ENCODE measurements at regions not wholly inside any gene's neighbourhood (a gene's known extent, or its start where the extent isn't known, plus 50 kb on each side); places are given as distances from the start of the nearest gene placed in this dataset.
"Not testable (repeated sequence)": the region's sequence is repeated elsewhere in the genome, so short reads cannot be mapped to it uniquely, and the experiment has no call there.

DNA sequence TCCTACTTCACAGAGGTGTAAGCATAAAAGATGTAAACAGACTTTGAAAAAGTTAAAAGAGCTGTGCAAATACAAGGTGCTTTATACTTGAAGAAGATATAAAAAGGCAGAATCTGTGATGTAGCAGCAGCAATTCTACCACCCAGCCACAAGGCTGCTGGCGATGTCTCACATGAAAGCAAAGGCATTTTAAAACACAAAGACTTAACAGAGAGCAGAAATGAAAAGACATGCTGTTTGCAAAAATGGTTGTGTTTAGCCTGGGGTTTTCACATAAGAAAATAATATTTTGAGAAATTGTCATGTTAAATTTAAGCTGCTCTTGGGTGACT lies 85.5 kb upstream of the ZNF800 start:
- peaks cover 2% of the 10 kb centered on the region for H3K4me1 Mint-ChIP-seq
- ATAC-seq (no peak), DNase-seq (no peak)
- peaks cover 55% of the 10 kb centered on the region for H3K27me3 Mint-ChIP-seq
- H3K4me3 Mint-ChIP-seq = no peak overlapping the region
- peaks cover 4% of the 10 kb centered on the region for H3K36me3 Mint-ChIP-seq (ENCODE audit: low read depth)
- no peaks in the 10 kb centered on the region for H3K9me3 ChIP-seq (ENCODE audit: control insufficient read depth, low read length, poor library complexity, severe bottlenecking)
- H3K27ac Mint-ChIP-seq = no peak overlapping the region

DNA sequence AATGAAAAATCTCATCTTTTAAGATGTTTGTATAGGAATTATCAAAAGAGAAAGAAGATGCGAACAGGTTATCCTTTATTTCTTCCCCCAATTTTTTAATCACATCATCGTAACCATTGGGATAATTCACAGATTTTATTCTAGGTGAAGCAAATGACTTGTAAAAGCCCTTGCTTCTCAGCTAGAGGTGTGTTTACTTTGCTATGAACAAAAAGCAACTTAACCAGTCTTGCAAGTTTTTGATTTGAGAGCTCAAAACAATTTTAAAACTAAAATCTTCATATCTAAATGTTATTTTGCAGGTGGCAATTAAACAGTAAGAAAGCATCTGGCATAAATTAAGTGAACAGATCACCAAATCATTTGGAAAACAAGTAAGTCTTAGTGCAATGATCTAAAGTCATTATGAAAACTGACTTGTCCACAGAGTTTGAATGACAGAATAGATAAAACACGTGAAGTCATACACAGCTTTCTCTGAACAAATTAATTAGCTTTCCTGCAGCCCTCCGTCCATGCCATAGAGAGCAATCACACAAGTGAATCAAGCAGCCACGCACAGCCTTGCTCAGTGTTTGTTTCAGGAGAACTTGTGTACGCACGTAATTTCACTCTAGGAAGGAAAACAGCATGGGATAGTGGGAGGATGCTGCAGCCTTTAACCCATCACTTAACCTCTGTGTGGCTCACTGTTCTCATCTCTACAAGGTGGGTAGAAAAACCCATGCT lies 85.0 kb upstream of the ZNF800 start:
- Mint-ChIP-seq H3K27ac (no peak overlapping the region), H3K36me3 (ENCODE audit: low read depth) (peaks cover 4% of the 10 kb centered on the region), H3K27me3 (peaks cover 58% of the 10 kb centered on the region), H3K4me1 (peaks cover 2% of the 10 kb centered on the region), H3K4me3 (no peak overlapping the region)
- no peaks in the 10 kb centered on the region for H3K9me3 ChIP-seq (ENCODE audit: control insufficient read depth, low read length, poor library complexity, severe bottlenecking)
- no peak for ATAC-seq
- DNase-seq = no peak

DNA sequence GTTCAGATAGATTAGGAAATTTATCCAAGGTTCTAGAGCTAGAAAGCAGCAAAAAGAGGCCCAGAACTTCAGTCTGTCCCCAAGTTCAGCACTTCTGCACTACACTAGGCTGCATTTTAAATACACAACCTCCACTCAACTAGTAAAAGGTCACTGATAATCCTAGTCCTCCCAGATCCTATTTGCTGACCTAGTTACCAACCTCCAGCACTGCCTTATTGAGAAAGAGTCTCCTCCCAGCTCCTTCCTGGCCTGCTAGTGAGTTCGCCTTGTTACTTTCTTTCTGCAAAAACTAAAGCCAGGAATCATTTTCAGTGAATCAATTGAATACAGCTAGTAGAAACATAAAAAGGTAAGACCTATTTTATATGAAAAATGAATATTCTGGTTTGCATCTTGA lies 84.1 kb upstream of the ZNF800 start:
- no peak overlapping the region for H3K4me3 Mint-ChIP-seq
- peaks cover 4% of the 10 kb centered on the region for H3K36me3 Mint-ChIP-seq (ENCODE audit: low read depth)
- H3K9me3 ChIP-seq (ENCODE audit: control insufficient read depth, low read length, poor library complexity, severe bottlenecking) = no peaks in the 10 kb centered on the region
- H3K27ac Mint-ChIP-seq = no peak overlapping the region
- peaks cover 2% of the 10 kb centered on the region for H3K4me1 Mint-ChIP-seq
- DNase-seq (no peak), ATAC-seq (no peak)
- peaks cover 53% of the 10 kb centered on the region for H3K27me3 Mint-ChIP-seq

DNA sequence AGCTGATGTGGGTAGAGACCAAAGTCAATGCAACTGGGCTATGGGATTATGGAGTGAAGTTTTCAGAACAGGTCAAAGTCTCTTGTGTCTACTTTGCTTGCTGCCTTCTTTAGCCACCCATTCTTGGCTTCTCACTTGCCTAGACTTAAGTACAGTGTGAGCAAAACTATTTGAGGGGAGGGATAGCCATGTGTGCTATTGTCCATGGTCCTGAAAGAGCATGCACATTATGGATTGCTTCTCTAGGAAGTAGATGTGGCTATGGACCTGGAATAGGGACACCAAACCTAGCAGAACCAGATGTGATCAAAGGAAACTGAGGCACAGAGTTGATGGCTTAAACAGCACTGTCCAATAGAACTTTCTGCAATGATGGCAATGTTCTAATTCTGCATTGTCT lies 81.9 kb upstream of the ZNF800 start:
- Mint-ChIP-seq H3K27ac (no peak overlapping the region), H3K27me3 (peaks cover 67% of the 10 kb centered on the region), H3K36me3 (ENCODE audit: low read depth) (peaks cover 8% of the 10 kb centered on the region), H3K4me1 (peaks cover 2% of the 10 kb centered on the region), H3K4me3 (no peak overlapping the region)
- ATAC-seq (no peak), DNase-seq (no peak)
- no peaks in the 10 kb centered on the region for H3K9me3 ChIP-seq (ENCODE audit: control insufficient read depth, low read length, poor library complexity, severe bottlenecking)

DNA sequence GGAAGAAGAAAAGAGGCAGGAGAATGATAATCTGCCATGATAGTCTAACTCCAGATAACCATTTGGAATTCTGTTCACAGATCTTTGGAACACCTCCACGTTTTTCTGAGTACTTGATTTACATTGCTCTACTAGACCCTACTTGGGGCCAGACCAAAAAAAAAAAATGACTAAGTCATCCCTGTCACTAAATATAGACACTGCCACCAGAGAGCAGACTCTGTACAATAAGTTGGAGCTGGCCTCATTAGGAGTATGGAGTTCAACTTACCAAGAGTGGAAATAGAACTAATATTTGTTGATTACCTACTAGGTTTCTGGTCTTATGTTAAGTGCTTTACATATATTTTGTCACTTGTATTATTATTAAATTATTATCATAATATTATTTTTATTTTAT lies 80.9 kb upstream of the ZNF800 start:
- Mint-ChIP-seq H3K27ac (no peak overlapping the region), H3K27me3 (peaks cover 60% of the 10 kb centered on the region), H3K4me1 (peaks cover 2% of the 10 kb centered on the region), H3K36me3 (ENCODE audit: low read depth) (peaks cover 5% of the 10 kb centered on the region), H3K4me3 (no peak overlapping the region)
- no peaks in the 10 kb centered on the region for H3K9me3 ChIP-seq (ENCODE audit: control insufficient read depth, low read length, poor library complexity, severe bottlenecking)
- ATAC-seq = no peak
- DNase-seq = no peak

DNA sequence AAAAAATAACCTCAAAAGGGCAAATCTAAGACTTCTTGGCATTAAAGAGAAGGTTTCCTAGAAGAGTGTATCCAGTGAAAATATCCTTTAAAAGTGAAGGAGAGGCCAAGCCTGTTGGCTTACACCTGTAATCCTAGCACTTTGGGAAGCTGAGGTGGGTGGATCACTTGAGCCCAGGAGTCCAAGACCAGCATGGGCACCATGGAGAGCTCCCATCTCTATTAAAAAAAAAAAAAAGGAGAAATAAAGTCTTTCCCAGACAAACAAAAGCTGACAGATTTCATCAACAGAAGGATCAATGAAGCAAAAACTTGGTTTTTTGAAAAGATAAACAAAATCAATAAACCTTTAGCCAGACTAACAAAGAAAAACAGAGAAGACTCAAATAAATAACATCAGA lies 67.6 kb upstream of the ZNF800 start:
- H3K27ac Mint-ChIP-seq = no peak overlapping the region
- no peaks in the 10 kb centered on the region for H3K9me3 ChIP-seq (ENCODE audit: control insufficient read depth, low read length, poor library complexity, severe bottlenecking)
- DNase-seq (no peak), ATAC-seq (no peak)
- no peaks in the 10 kb centered on the region for H3K36me3 Mint-ChIP-seq (ENCODE audit: low read depth)
- no peaks in the 10 kb centered on the region for H3K4me1 Mint-ChIP-seq
- H3K27me3 Mint-ChIP-seq = no peaks in the 10 kb centered on the region
- no peak overlapping the region for H3K4me3 Mint-ChIP-seq

DNA sequence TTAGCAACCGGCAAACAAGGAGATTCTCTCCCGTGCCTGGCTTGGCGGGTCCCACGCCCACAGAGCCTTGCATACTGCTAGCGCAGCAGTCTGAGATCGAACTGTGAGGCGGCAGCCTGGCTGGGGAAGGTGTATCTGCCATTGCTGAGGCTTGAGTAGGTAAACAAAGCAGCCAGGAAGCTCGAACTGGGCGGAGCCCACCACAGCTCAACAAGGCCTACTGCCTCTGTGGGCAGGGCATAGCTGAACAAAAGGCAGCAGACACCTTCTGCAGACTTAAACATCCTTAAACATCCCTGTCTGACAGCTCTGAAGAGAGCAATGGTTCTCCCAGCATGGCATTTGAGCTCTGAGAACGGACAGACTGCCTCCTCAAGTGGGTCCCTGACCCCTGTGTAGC lies 58.8 kb upstream of the ZNF800 start:
- ATAC-seq; H3K4me1 Mint-ChIP-seq; H3K9me3 ChIP-seq (ENCODE audit: control insufficient read depth, low read length, poor library complexity, severe bottlenecking); H3K36me3 Mint-ChIP-seq (ENCODE audit: low read depth); DNase-seq; H3K27ac Mint-ChIP-seq; H3K4me3 Mint-ChIP-seq: not testable (repeated sequence)
- peaks cover 13% of the 10 kb centered on the region for H3K27me3 Mint-ChIP-seq

DNA sequence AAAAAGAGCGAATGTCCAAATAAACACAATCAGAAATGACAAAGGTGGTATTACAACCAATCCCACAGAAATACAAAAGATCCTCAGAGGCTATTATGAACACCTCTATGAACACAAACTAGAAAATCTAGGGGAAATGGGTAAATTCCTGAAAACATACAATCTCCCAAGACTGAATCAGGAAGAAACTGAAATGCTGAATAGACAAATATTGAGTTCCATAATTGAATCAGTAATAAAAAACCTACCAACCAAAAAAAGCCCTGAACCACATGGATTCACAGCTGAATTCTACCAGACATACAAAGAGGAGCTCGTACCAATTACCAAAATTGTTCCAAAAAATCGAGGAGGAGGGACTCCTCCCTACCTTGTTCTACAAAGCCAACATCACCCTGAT lies 56.1 kb upstream of the ZNF800 start:
- H3K4me1 Mint-ChIP-seq = peaks cover 6% of the 10 kb centered on the region
- H3K27ac Mint-ChIP-seq = no peak overlapping the region
- no peak overlapping the region for H3K4me3 Mint-ChIP-seq
- peaks cover 13% of the 10 kb centered on the region for H3K27me3 Mint-ChIP-seq
- ATAC-seq (no peak), DNase-seq (no peak)
- no peaks in the 10 kb centered on the region for H3K9me3 ChIP-seq (ENCODE audit: control insufficient read depth, low read length, poor library complexity, severe bottlenecking)
- H3K36me3 Mint-ChIP-seq (ENCODE audit: low read depth) = peaks cover 3% of the 10 kb centered on the region

DNA sequence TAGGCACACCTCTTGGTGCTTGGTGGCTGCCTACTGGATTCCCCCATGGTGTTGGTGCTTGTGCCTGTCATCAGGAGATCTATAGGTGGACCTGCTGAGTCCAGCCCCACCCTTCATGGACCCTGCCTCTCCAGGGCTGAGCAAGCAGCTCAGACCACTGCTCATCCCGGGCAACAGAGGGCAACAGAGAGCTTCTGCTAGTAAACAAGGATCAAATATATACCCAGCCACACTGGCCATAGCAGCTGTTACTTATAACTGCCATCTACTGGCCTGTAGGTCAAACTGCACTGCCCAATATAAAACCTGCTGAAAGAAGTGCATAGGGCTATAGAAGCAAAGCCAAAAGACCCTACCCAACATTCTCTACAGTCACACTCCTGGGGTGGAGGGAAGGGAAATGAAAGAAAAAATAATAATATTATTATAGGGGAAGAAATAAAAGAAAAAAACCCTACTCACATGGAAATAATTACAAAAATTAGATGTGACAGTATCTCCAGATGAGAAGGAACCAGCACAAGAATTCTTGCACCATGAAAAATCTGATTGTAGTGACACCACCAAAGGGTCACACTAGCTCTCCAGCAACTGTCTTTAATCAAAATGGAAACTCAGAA lies 54.9 kb upstream of the ZNF800 start:
- Mint-ChIP-seq H3K4me1 (peaks cover 6% of the 10 kb centered on the region), H3K27me3 (peaks cover 18% of the 10 kb centered on the region), H3K36me3 (ENCODE audit: low read depth) (peaks cover 3% of the 10 kb centered on the region), H3K27ac (no peak overlapping the region), H3K4me3 (no peak overlapping the region)
- no peaks in the 10 kb centered on the region for H3K9me3 ChIP-seq (ENCODE audit: control insufficient read depth, low read length, poor library complexity, severe bottlenecking)
- ATAC-seq (peak; percentile 100), DNase-seq (peak in 1 of 3 donors; percentile 29)

DNA sequence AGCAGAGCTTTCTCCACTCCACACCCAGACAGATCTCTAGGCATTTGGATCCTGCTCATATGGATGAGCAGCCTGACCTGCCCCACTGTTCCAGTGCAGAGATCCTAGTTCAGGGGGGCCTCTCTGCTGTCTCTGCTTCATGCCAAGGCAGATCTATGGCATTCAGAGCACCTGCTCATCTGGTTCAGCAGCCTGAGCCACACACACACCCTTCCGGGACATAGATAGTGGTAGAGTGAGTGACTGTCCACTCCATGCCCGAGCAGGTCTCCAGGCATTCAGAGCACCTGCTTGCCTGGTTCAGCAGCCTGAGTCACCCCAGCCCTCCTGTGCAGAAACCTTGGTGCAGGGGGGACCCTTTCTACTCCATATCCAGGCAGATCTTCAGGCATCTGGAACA lies 54.3 kb upstream of the ZNF800 start:
- DNase-seq (no peak), ATAC-seq (no peak)
- no peaks in the 10 kb centered on the region for H3K9me3 ChIP-seq (ENCODE audit: control insufficient read depth, low read length, poor library complexity, severe bottlenecking)
- Mint-ChIP-seq H3K4me3 (no peak overlapping the region), H3K4me1 (peaks cover 6% of the 10 kb centered on the region), H3K36me3 (ENCODE audit: low read depth) (peaks cover 3% of the 10 kb centered on the region), H3K27ac (no peak overlapping the region), H3K27me3 (peaks cover 21% of the 10 kb centered on the region)
